Keratinocyte (primary cell): ENCODE measurements at regions not wholly inside any gene's neighbourhood (a gene's known extent, or its start where the extent isn't known, plus 50 kb on each side); places are given as distances from the start of the nearest gene placed in this dataset.

Source experiments
- DNase-seq: peaks from one replicate; pipeline ENCODE4 v3.0.0-alpha.2; 2011; ENCODE audit warnings: low read depth, missing footprints, low spot score
- FAIRE-seq: peaks from 2 replicates; lab custom pipeline; 2011; peaks lifted over from hg19 to GRCh38; lab: Jason Lieb, UNC
- H2AFZ ChIP-seq: 2 replicates; pipeline ENCODE4 v1.6.0; 2012; ENCODE audit warnings: low read length, control low read depth, inconsistent platforms; ENCODE audit not compliant: control insufficient read depth
- H3K27ac ChIP-seq: 2 replicates; pipeline ENCODE4 v1.5.1; 2011; ENCODE audit warnings: low read length; ENCODE audit not compliant: control insufficient read depth, insufficient read depth
- H3K27me3 ChIP-seq: 3 replicates; pipeline ENCODE4 v1.6.0; 2011; ENCODE audit warnings: low read length; ENCODE audit not compliant: control insufficient read depth, insufficient read depth; ENCODE audit errors: extremely low read depth
- H3K36me3 ChIP-seq, 2 experiments: 2 replicates in 1 of 2; 3 replicates in 1 of 2; pipeline ENCODE4 v1.5.1; 2011; ENCODE audit warnings: low read length in 2 of 2, mild to moderate bottlenecking in 1 of 2; ENCODE audit not compliant: control insufficient read depth in 2 of 2, insufficient read depth in 2 of 2; ENCODE audit errors: extremely low read depth in 1 of 2
- H3K4me1 ChIP-seq: 3 replicates; pipeline ENCODE4 v1.5.1; 2011; ENCODE audit warnings: low read length; ENCODE audit not compliant: control insufficient read depth, insufficient read depth; ENCODE audit errors: extremely low read depth
- H3K4me2 ChIP-seq: 3 replicates; pipeline ENCODE4 v1.6.0; 2011; ENCODE audit warnings: low read depth, low read length; ENCODE audit not compliant: control insufficient read depth, insufficient read depth; ENCODE audit errors: extremely low read depth
- H3K4me3 ChIP-seq, 3 experiments: fragments of 200-600 bp in 1 of 3; sonication (generic) in 1 of 3; 2 replicates in 2 of 3; 3 replicates in 1 of 3; pipeline ENCODE4 v1.5.1; 2011 to 2016; ENCODE audit warnings: low read length in 3 of 3, mild to moderate bottlenecking in 3 of 3, control low read depth in 2 of 3, inconsistent platforms in 1 of 3, low read depth in 1 of 3, mixed read lengths in 1 of 3, mixed run types in 1 of 3, moderate library complexity in 1 of 3; ENCODE audit not compliant: control insufficient read depth in 2 of 3, insufficient read depth in 2 of 3; ENCODE audit errors: extremely low read depth in 1 of 3
- H3K79me2 ChIP-seq: 2 replicates; pipeline ENCODE4 v1.6.0; 2012; ENCODE audit warnings: low read length; ENCODE audit not compliant: control insufficient read depth, insufficient read depth
- H3K9ac ChIP-seq: 3 replicates; pipeline ENCODE4 v1.6.0; 2011; ENCODE audit warnings: low read length; ENCODE audit not compliant: control insufficient read depth, insufficient read depth; ENCODE audit errors: extremely low read depth
- H3K9me1 ChIP-seq: 3 replicates; pipeline ENCODE4 v1.6.0; 2011; ENCODE audit warnings: low read length; ENCODE audit not compliant: control insufficient read depth, insufficient read depth; ENCODE audit errors: extremely low read depth
- H3K9me3 ChIP-seq: 2 replicates; pipeline ENCODE4 v1.5.1; 2012; ENCODE audit warnings: low read depth, low read length; ENCODE audit not compliant: control insufficient read depth
- H4K20me1 ChIP-seq: 3 replicates; pipeline ENCODE4 v1.6.0; 2011; ENCODE audit warnings: low read length; ENCODE audit not compliant: control insufficient read depth, insufficient read depth; ENCODE audit errors: extremely low read depth
- CTCF ChIP-seq, 3 experiments: IDR thresholded peaks in 1 of 3; conservative IDR thresholded peaks in 1 of 3; optimal IDR thresholded peaks in 1 of 3; 2 replicates in 2 of 3; 3 replicates in 1 of 3; pipeline versions ENCODE3 to v1.5.1; 2011; ENCODE audit warnings: low read length in 3 of 3, mild to moderate bottlenecking in 3 of 3, moderate library complexity in 2 of 3, control low read depth in 1 of 3, inconsistent platforms in 1 of 3; ENCODE audit not compliant: insufficient read depth in 2 of 3; ENCODE audit errors: extremely low read depth in 1 of 3
- EZH2 ChIP-seq: IDR thresholded peaks from one replicate; pipeline ENCODE4 v1.6.1; 2012; ENCODE audit warnings: inconsistent platforms, mild to moderate bottlenecking, low read length, moderate library complexity
- dilution Hi-C: fragments of 300-500 bp; cut with MboI; formaldehyde crosslinking; loops from one replicate; pipeline ENCODE4 v1.7.0; 2020; ENCODE audit warnings: low sequenced_read_pairs; ENCODE audit not compliant: extremely low pct_ligation_motif_present

- FAIRE-seq, result no peak
- no peaks in the 10 kb centered on the region for H4K20me1 ChIP-seq
- H3K79me2 ChIP-seq, result no peaks in the 10 kb centered on the region
- H3K4me3 ChIP-seq, result no peak overlapping the region
- no peak overlapping the region for H2AFZ ChIP-seq
- no peak overlapping the region for H3K9ac ChIP-seq
- H3K27me3 ChIP-seq, result no peaks in the 10 kb centered on the region
- dilution Hi-C loops, result no loop called here
- no peak overlapping the region for H3K27ac ChIP-seq
- H3K4me1 ChIP-seq, result no peaks in the 10 kb centered on the region
- H3K9me3 ChIP-seq, result no peaks in the 10 kb centered on the region
- no peak overlapping the region for H3K4me2 ChIP-seq
- no peak for TF ChIP-seq EZH2
- no peak for TF ChIP-seq CTCF (optimal IDR thresholded peaks at IDR 0.05 in 1 of 3, IDR thresholded peaks at IDR 0.05 in 1 of 3, conservative IDR thresholded peaks at IDR 0.05 in 1 of 3; ENCODE audit: extremely low read depth in 1 of 3, insufficient read depth in 2 of 3, low read length in 3 of 3)
- H3K36me3 ChIP-seq, result no peaks in the 10 kb centered on the region
- H3K9me1 ChIP-seq, result no peaks in the 10 kb centered on the region
- DNase-seq, result no peak
Observed at GRCh38 chr4:166182145-166182544, 309.1 kb downstream of the TLL1 start.

- H3K79me2 ChIP-seq, result no peaks in the 10 kb centered on the region
- no peak for FAIRE-seq
- H2AFZ ChIP-seq, result no peak overlapping the region
- no peak overlapping the region for H3K4me2 ChIP-seq
- no peak overlapping the region for H3K9ac ChIP-seq
- H3K27ac ChIP-seq, result no peak overlapping the region
- H3K9me1 ChIP-seq, result no peaks in the 10 kb centered on the region
- TF ChIP-seq EZH2 (no peak), CTCF (optimal IDR thresholded peaks at IDR 0.05 in 1 of 3, IDR thresholded peaks at IDR 0.05 in 1 of 3, conservative IDR thresholded peaks at IDR 0.05 in 1 of 3; ENCODE audit: extremely low read depth in 1 of 3, insufficient read depth in 2 of 3, low read length in 3 of 3) (no peak)
- no peaks in the 10 kb centered on the region for H3K9me3 ChIP-seq
- no peaks in the 10 kb centered on the region for H3K27me3 ChIP-seq
- H3K4me1 ChIP-seq, result no peaks in the 10 kb centered on the region
- dilution Hi-C loops, result no loop called here
- no peak for DNase-seq
- no peak overlapping the region for H3K4me3 ChIP-seq
- H4K20me1 ChIP-seq, result no peaks in the 10 kb centered on the region
- no peaks in the 10 kb centered on the region for H3K36me3 ChIP-seq
Observed at GRCh38 chr4:166195101-166195500, 322.1 kb downstream of the TLL1 start.
